OCI-LY1 (cell line): ENCODE measurements at regions not wholly inside any gene's neighbourhood (a gene's known extent, or its start where the extent isn't known, plus 50 kb on each side); places are given as distances from the start of the nearest gene placed in this dataset.
"Not testable (repeated sequence)": the region's sequence is repeated elsewhere in the genome, so short reads cannot be mapped to it uniquely, and the experiment has no call there.

ENCODE experiments used
- CTCF ChIP-seq: fragments of 200-600 bp; sonication (generic), shearing (Covaris generic); IDR thresholded peaks from 2 replicates; pipeline ENCODE4 v1.5.1; 2017; ENCODE audit warnings: mild to moderate bottlenecking, antibody characterized with exemption, low read length, moderate library complexity, mixed read lengths
- EZH2 ChIP-seq: fragments of 200-600 bp; sonication (generic), shearing (Covaris generic); IDR thresholded peaks from 2 replicates; pipeline ENCODE4 v1.8.0; 2017; ENCODE audit warnings: borderline replicate concordance, mixed run types, mild to moderate bottlenecking, antibody characterized with exemption, low read length, moderate library complexity, mixed read lengths

DNA sequence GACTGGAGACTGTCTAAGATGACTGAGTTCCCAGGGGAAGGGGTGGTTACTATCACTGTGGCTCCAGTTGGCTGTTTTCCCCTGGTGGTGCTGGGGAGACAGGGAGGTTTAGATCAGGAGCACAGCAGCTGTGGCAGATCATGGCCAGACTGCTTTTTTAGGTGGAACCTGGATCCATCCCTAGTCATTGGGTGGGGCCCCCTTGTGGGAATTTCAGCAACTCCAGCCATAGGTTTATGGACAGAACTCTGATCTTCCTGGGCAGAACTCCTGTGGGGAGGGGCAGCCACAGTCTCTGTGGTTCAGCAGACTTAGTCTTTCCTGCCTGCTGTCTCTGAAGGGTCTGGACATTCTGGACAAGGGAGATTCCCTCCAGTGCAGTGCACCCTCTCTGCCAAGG is 917.4 kb upstream of the FOXG1 start:
- not testable (repeated sequence) for TF ChIP-seq CTCF, EZH2
